AG09309 (cell line): ENCODE measurements at regions not wholly inside any gene's neighbourhood (a gene's known extent, or its start where the extent isn't known, plus 50 kb on each side); places are given as distances from the start of the nearest gene placed in this dataset.
"Not testable (repeated sequence)": the region's sequence is repeated elsewhere in the genome, so short reads cannot be mapped to it uniquely, and the experiment has no call there.

Experiments used
- DNase-seq: peaks from one replicate; pipeline ENCODE4 v3.0.0-alpha.2; 2010; ENCODE audit warnings: low read depth
- H3K4me3 ChIP-seq: 2 replicates; pipeline ENCODE4 v1.5.1; 2011; ENCODE audit warnings: mild to moderate bottlenecking, low read depth, low read length, moderate library complexity; ENCODE audit not compliant: control insufficient read depth
- CTCF ChIP-seq: IDR thresholded peaks from 2 replicates; pipeline ENCODE4 v1.5.1; 2011; ENCODE audit warnings: mild to moderate bottlenecking, low read depth, low read length, inconsistent platforms; ENCODE audit not compliant: insufficient read depth, control insufficient read depth; ENCODE audit errors: missing control alignments

- DNase-seq, H3K4me3 ChIP-seq: not testable (repeated sequence)
These were observed 123.5 kb upstream of the DEFB108B start for GRCh38 chr11:71709541-71709940.

GRCh38 chr11:71710171-71710671 lies 122.8 kb upstream of the DEFB108B start:
- H3K4me3 ChIP-seq, DNase-seq: not testable (repeated sequence)

GRCh38 chr11:71710701-71711385 lies 122.2 kb upstream of the DEFB108B start:
- not testable (repeated sequence) for DNase-seq, H3K4me3 ChIP-seq

GRCh38 chr11:71712350-71712749 lies 120.7 kb upstream of the DEFB108B start:
- not testable (repeated sequence) for H3K4me3 ChIP-seq, DNase-seq

GRCh38 chr11:71712846-71713245 lies 120.2 kb upstream of the DEFB108B start:
- not testable (repeated sequence) for H3K4me3 ChIP-seq, DNase-seq

GRCh38 chr11:71714510-71714909 lies 118.5 kb upstream of the DEFB108B start:
- H3K4me3 ChIP-seq, DNase-seq: not testable (repeated sequence)

GRCh38 chr11:71721840-71722239 lies 111.2 kb upstream of the DEFB108B start:
- DNase-seq, H3K4me3 ChIP-seq: not testable (repeated sequence)

- not testable (repeated sequence) for H3K4me3 ChIP-seq, DNase-seq
These were observed 109.0 kb upstream of the DEFB108B start for GRCh38 chr11:71723991-71724390.

GRCh38 chr11:71730748-71731147 lies 102.3 kb upstream of the DEFB108B start:
- not testable (repeated sequence) for H3K4me3 ChIP-seq, DNase-seq

- peak; percentile 1 for TF ChIP-seq CTCF
- DNase-seq, H3K4me3 ChIP-seq: not testable (repeated sequence)
These were observed 98.6 kb upstream of the DEFB108B start for GRCh38 chr11:71734368-71734767.

- not testable (repeated sequence) for DNase-seq, H3K4me3 ChIP-seq
These were observed 94.7 kb upstream of the DEFB108B start for GRCh38 chr11:71738317-71738716.

- DNase-seq, H3K4me3 ChIP-seq: not testable (repeated sequence)
These were observed 89.6 kb upstream of the DEFB108B start for GRCh38 chr11:71743385-71743784.

- not testable (repeated sequence) for DNase-seq, H3K4me3 ChIP-seq
These were observed 87.3 kb upstream of the DEFB108B start for GRCh38 chr11:71745656-71746055.

- not testable (repeated sequence) for DNase-seq, H3K4me3 ChIP-seq
These were observed 86.7 kb upstream of the DEFB108B start for GRCh38 chr11:71746263-71746662.

GRCh38 chr11:71748965-71749620 lies 83.9 kb upstream of the DEFB108B start:
- not testable (repeated sequence) for H3K4me3 ChIP-seq, DNase-seq

GRCh38 chr11:71750908-71751307 lies 82.1 kb upstream of the DEFB108B start:
- H3K4me3 ChIP-seq, DNase-seq: not testable (repeated sequence)

- DNase-seq, H3K4me3 ChIP-seq: not testable (repeated sequence)
These were observed 68.1 kb upstream of the DEFB108B start for GRCh38 chr11:71764695-71765491.
